HG03354 (cell line): ENCODE measurements at regions not wholly inside any gene's neighbourhood (a gene's known extent, or its start where the extent isn't known, plus 50 kb on each side); places are given as distances from the start of the nearest gene placed in this dataset.

Experiments used
- ATAC-seq: cut with Tn5 transposase; IDR thresholded peaks from one replicate; pipeline ENCODE4 v1.9.1; 2021; ENCODE audit warnings: mild to moderate bottlenecking; ENCODE audit not compliant: unreplicated experiment, poor library complexity, severe bottlenecking

GRCh38 chr13:97559030-97559429 is 125.1 kb downstream of the RAP2A start:
- ATAC-seq: no peak

GRCh38 chr13:97559981-97560380 is 126.0 kb downstream of the RAP2A start:
- no peak for ATAC-seq

GRCh38 chr13:97561182-97561581 is 127.2 kb downstream of the RAP2A start:
- no peak for ATAC-seq

- ATAC-seq: no peak
Measured at GRCh38 chr13:97562962-97563361, 129.0 kb downstream of the RAP2A start.

- ATAC-seq: no peak
Measured at GRCh38 chr13:97564956-97565355, 131.0 kb downstream of the RAP2A start.

GRCh38 chr13:97565906-97566305 is 131.9 kb downstream of the RAP2A start:
- ATAC-seq: no peak

- no peak for ATAC-seq
Measured at GRCh38 chr13:97566907-97567306, 132.9 kb downstream of the RAP2A start.

- ATAC-seq: peak; percentile 90
Measured at GRCh38 chr13:97567510-97568243, 133.7 kb downstream of the RAP2A start.

GRCh38 chr13:97568850-97569249 is 134.9 kb downstream of the RAP2A start:
- no peak for ATAC-seq

GRCh38 chr13:97569841-97570240 is 135.9 kb downstream of the RAP2A start:
- ATAC-seq: no peak

GRCh38 chr13:97570442-97570841 is 136.5 kb downstream of the RAP2A start:
- ATAC-seq: no peak

GRCh38 chr13:97573011-97573410 is 139.0 kb downstream of the RAP2A start:
- ATAC-seq: no peak

- no peak for ATAC-seq
Measured at GRCh38 chr13:97574926-97575325, 141.0 kb downstream of the RAP2A start.

GRCh38 chr13:97577026-97577425 is 143.1 kb downstream of the RAP2A start:
- no peak for ATAC-seq

GRCh38 chr13:97582170-97582569 is 148.2 kb downstream of the RAP2A start:
- peak; percentile 58 for ATAC-seq

- ATAC-seq: no peak
Measured at GRCh38 chr13:97583907-97584497, 150.0 kb downstream of the RAP2A start.

- ATAC-seq: no peak
Measured at GRCh38 chr13:97586941-97587340, 153.0 kb downstream of the RAP2A start.

GRCh38 chr13:97588993-97589392 is 155.0 kb downstream of the RAP2A start:
- no peak for ATAC-seq

GRCh38 chr13:97600458-97601075 is 166.6 kb downstream of the RAP2A start:
- ATAC-seq: no peak

- no peak for ATAC-seq
Measured at GRCh38 chr13:97615266-97615665, 181.3 kb downstream of the RAP2A start.

GRCh38 chr13:97616385-97616784 is 182.4 kb downstream of the RAP2A start:
- ATAC-seq: no peak
